ENCODE measurements at regions not wholly inside any gene's neighbourhood (a gene's known extent, or its start where the extent isn't known, plus 50 kb on each side); places are given as distances from the start of the nearest gene placed in this dataset.

GRCh38 chr2:121094845-121095244 is 190.2 kb downstream of the TFCP2L1 start:
- ATAC-seq (ENCODE audit: low FRiP score in 2 of 2) (no peak), DNase-seq (no peak)
- peaks cover 0 to 7% (median 2%) of the 10 kb centered on the region in 4 donors for H3K4me1 ChIP-seq
- no peaks in the 10 kb centered on the region for H3K36me3 ChIP-seq
- H3K27me3 ChIP-seq: no peaks in the 10 kb centered on the region
- no peak overlapping the region for H3K27ac ChIP-seq
- H3K4me3 ChIP-seq: no peak overlapping the region
- no peaks in the 10 kb centered on the region for H3K9me3 ChIP-seq
- 88 to 91% methylated on average over 3 of the region's 3 CpGs for WGBS, 2 donors
- TF ChIP-seq CTCF (IDR thresholded peaks at IDR 0.05): no peak
- TF ChIP-seq POLR2A (IDR thresholded peaks at IDR 0.05): no peak
- no peak for TF ChIP-seq POLR2AphosphoS5 (IDR thresholded peaks at IDR 0.05)
- TF ChIP-seq EP300 (IDR thresholded peaks at IDR 0.05): no peak

GRCh38 chr2:121095257-121096080 is 189.5 kb downstream of the TFCP2L1 start:
- H3K4me1 ChIP-seq: peaks cover 0 to 11% (median 2%) of the 10 kb centered on the region in 4 donors
- WGBS, 2 donors: 22 to 25% methylated on average over 13 to 19 of the region's 19 CpGs
- no peaks in the 10 kb centered on the region for H3K27me3 ChIP-seq
- no peak overlapping the region for H3K27ac ChIP-seq
- no peak overlapping the region for H3K4me3 ChIP-seq
- no peaks in the 10 kb centered on the region for H3K36me3 ChIP-seq
- ATAC-seq (ENCODE audit: low FRiP score in 2 of 2) (peak; percentile 23 to 69), DNase-seq (peak; percentile 76 to 79)
- TF ChIP-seq CTCF (IDR thresholded peaks at IDR 0.05) (peak; percentile 37 to 86 (median 68)), EP300 (IDR thresholded peaks at IDR 0.05) (no peak)
- H3K9me3 ChIP-seq: no peaks in the 10 kb centered on the region

GRCh38 chr2:121096611-121097010 is 188.4 kb downstream of the TFCP2L1 start:
- TF ChIP-seq POLR2AphosphoS5 (IDR thresholded peaks at IDR 0.05): no peak
- no peak for TF ChIP-seq CTCF (IDR thresholded peaks at IDR 0.05)
- TF ChIP-seq EP300 (IDR thresholded peaks at IDR 0.05): no peak
- TF ChIP-seq POLR2A (IDR thresholded peaks at IDR 0.05): no peak
- Histone ChIP-seq H3K27ac (no peak overlapping the region), H3K27me3 (no peaks in the 10 kb centered on the region), H3K36me3 (no peaks in the 10 kb centered on the region), H3K4me3 (no peak overlapping the region), H3K4me1 (peaks cover 0 to 11% (median 2%) of the 10 kb centered on the region in 4 donors), H3K9me3 (no peaks in the 10 kb centered on the region)
- no peak for ATAC-seq (ENCODE audit: low FRiP score in 2 of 2)
- WGBS, 2 donors: 74 to 78% methylated on average over 5 of the region's 5 CpGs
- no peak for DNase-seq

GRCh38 chr2:121098556-121098955 is 186.4 kb downstream of the TFCP2L1 start:
- ATAC-seq (ENCODE audit: low FRiP score in 2 of 2): no peak
- TF ChIP-seq POLR2AphosphoS5 (IDR thresholded peaks at IDR 0.05) (no peak), EP300 (IDR thresholded peaks at IDR 0.05) (no peak), POLR2A (IDR thresholded peaks at IDR 0.05) (no peak), CTCF (IDR thresholded peaks at IDR 0.05) (no peak)
- no peak overlapping the region for H3K4me3 ChIP-seq
- H3K9me3 ChIP-seq: no peaks in the 10 kb centered on the region
- WGBS, 2 donors: 84 to 92% methylated on average over 7 of the region's 7 CpGs
- H3K4me1 ChIP-seq: peaks cover 0 to 11% (median 2%) of the 10 kb centered on the region in 4 donors
- H3K27ac ChIP-seq: no peak overlapping the region
- no peak for DNase-seq
- H3K36me3 ChIP-seq: no peaks in the 10 kb centered on the region
- H3K27me3 ChIP-seq: no peaks in the 10 kb centered on the region

Measured in upper lobe of left lung (tissue), 6 donors.